ENCODE measurements at regions not wholly inside any gene's neighbourhood (a gene's known extent, or its start where the extent isn't known, plus 50 kb on each side); places are given as distances from the start of the nearest gene placed in this dataset.

DNA sequence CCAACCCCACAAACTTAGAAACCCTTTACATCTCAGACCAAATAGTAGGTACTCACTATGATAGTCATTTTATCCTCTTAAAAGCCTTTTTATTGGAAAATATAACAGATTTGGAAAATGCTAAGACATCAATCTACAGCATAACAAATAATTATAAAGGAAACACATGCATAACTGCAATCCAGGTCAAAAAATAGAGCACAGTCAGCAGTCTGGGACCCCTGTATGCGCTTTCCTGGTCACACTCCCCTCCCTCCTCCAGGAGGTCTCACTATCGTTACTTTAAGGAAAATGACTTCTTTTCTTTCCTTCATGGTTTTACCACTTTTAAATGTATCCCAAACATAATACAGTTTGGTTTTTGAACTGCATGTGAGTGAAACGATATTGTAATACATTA lies 90.5 kb upstream of the CCDC150 start:
- no peaks in the 10 kb centered on the region for H3K9me3 ChIP-seq (ENCODE audit: control insufficient read depth in 1 of 2, insufficient read depth in 1 of 2, low read depth in 1 of 2, low read length in 2 of 2)
- no TSS peak for BruUV-seq (replicated peaks)
- ATAC-seq: no peak
- H2AFZ ChIP-seq (ENCODE audit: low read depth, low read length, poor library complexity, severe bottlenecking): no peak overlapping the region
- no peaks in the 10 kb centered on the region for H3K79me2 ChIP-seq (ENCODE audit: insufficient read depth, low read length)
- ChIA-PET POLR2A (no interaction called here), RAD21 (ENCODE audit: low non-redundant PET in 1 of 2, low total read pairs in 2 of 2, uncharacterized antibody in 2 of 2, unreplicated experiment in 2 of 2) (no interaction called here), CTCF (no interaction called here)
- TF ChIP-seq, protein P1, sequence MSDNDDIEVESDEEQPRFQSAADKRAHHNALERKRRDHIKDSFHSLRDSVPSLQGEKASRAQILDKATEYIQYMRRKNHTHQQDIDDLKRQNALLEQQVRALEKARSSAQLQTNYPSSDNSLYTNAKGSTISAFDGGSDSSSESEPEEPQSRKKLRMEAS (IDR thresholded peaks at IDR 0.05): no peak
- TF ChIP-seq EZH2 (IDR thresholded peaks at IDR 0.05) (no peak), ZNF274 (IDR thresholded peaks at IDR 0.05; ENCODE audit: low read depth, low read length) (no peak), EZH2phosphoT487 (IDR thresholded peaks at IDR 0.05; ENCODE audit: borderline replicate concordance) (no peak), FOSL1 (IDR thresholded peaks at IDR 0.05; ENCODE audit: low read depth) (no peak), RAD21 (IDR thresholded peaks at IDR 0.05; ENCODE audit: low read depth) (no peak)
- TF ChIP-seq, protein P2, sequence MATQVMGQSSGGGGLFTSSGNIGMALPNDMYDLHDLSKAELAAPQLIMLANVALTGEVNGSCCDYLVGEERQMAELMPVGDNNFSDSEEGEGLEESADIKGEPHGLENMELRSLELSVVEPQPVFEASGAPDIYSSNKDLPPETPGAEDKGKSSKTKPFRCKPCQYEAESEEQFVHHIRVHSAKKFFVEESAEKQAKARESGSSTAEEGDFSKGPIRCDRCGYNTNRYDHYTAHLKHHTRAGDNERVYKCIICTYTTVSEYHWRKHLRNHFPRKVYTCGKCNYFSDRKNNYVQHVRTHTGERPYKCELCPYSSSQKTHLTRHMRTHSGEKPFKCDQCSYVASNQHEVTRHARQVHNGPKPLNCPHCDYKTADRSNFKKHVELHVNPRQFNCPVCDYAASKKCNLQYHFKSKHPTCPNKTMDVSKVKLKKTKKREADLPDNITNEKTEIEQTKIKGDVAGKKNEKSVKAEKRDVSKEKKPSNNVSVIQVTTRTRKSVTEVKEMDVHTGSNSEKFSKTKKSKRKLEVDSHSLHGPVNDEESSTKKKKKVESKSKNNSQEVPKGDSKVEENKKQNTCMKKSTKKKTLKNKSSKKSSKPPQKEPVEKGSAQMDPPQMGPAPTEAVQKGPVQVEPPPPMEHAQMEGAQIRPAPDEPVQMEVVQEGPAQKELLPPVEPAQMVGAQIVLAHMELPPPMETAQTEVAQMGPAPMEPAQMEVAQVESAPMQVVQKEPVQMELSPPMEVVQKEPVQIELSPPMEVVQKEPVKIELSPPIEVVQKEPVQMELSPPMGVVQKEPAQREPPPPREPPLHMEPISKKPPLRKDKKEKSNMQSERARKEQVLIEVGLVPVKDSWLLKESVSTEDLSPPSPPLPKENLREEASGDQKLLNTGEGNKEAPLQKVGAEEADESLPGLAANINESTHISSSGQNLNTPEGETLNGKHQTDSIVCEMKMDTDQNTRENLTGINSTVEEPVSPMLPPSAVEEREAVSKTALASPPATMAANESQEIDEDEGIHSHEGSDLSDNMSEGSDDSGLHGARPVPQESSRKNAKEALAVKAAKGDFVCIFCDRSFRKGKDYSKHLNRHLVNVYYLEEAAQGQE (IDR thresholded peaks at IDR 0.05; ENCODE audit: low read depth): no peak
- H3K27me3 ChIP-seq (ENCODE audit: insufficient read depth, low read length): no peaks in the 10 kb centered on the region
- no peak for DNase-seq (ENCODE audit: low read depth, low spot score)
- no peak overlapping the region for H3K9ac ChIP-seq (ENCODE audit: low read length)
- H3K4me1 ChIP-seq (ENCODE audit: control insufficient read depth in 1 of 2, insufficient read depth in 2 of 2, low read length in 2 of 2): no peaks in the 10 kb centered on the region
- H3K36me3 ChIP-seq (ENCODE audit: control insufficient read depth in 1 of 2, insufficient read depth in 2 of 2, low read length in 2 of 2): no peaks in the 10 kb centered on the region
- no peaks in the 10 kb centered on the region for H3K9me2 ChIP-seq (ENCODE audit: insufficient read depth)
- H3K27ac ChIP-seq (ENCODE audit: low read depth, low read length): no peak overlapping the region
- no peaks in the 10 kb centered on the region for H4K20me1 ChIP-seq (ENCODE audit: insufficient read depth)
- intact Hi-C loops (cut with micrococcal nuclease): no loop called here
- H3K4me3 ChIP-seq (replicated peaks in 1 of 2; ENCODE audit: low read depth in 1 of 2, low read length in 2 of 2): no peak overlapping the region
- H3K4me2 ChIP-seq (ENCODE audit: low read length): no peak overlapping the region

DNA sequence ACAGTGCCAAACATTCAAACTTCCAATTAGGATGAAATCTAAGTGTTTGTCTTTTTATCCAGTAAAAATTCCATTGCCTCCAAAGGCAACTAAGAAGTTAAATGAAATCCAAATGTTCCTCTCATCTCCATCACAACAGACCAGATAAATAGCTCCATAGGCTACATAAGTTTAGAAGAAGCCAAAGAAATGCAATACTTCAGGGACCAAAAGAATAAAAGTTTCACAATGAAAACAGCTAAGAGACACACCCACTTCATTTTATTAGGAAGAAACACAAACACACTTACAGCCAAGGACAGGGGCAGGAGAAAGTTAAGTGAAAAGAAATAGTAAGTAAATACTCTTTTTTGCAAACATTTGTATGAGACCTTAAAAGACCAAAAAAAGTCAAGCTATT lies 88.5 kb upstream of the CCDC150 start:
- ChIA-PET RAD21 (ENCODE audit: low non-redundant PET in 1 of 2, low total read pairs in 2 of 2, uncharacterized antibody in 2 of 2, unreplicated experiment in 2 of 2) (no interaction called here), CTCF (no interaction called here), POLR2A (no interaction called here)
- intact Hi-C loops (cut with micrococcal nuclease): no loop called here
- no peak for DNase-seq (ENCODE audit: low read depth, low spot score)
- Histone ChIP-seq H3K36me3 (ENCODE audit: control insufficient read depth in 1 of 2, insufficient read depth in 2 of 2, low read length in 2 of 2) (no peaks in the 10 kb centered on the region), H3K79me2 (ENCODE audit: insufficient read depth, low read length) (no peaks in the 10 kb centered on the region), H3K4me2 (ENCODE audit: low read length) (no peak overlapping the region), H2AFZ (ENCODE audit: low read depth, low read length, poor library complexity, severe bottlenecking) (no peak overlapping the region), H3K9me2 (ENCODE audit: insufficient read depth) (no peaks in the 10 kb centered on the region), H3K27me3 (ENCODE audit: insufficient read depth, low read length) (no peaks in the 10 kb centered on the region), H4K20me1 (ENCODE audit: insufficient read depth) (no peaks in the 10 kb centered on the region), H3K4me1 (ENCODE audit: control insufficient read depth in 1 of 2, insufficient read depth in 2 of 2, low read length in 2 of 2) (no peaks in the 10 kb centered on the region), H3K27ac (ENCODE audit: low read depth, low read length) (no peak overlapping the region), H3K9ac (ENCODE audit: low read length) (no peak overlapping the region), H3K4me3 (replicated peaks in 1 of 2; ENCODE audit: low read depth in 1 of 2, low read length in 2 of 2) (no peak overlapping the region), H3K9me3 (ENCODE audit: control insufficient read depth in 1 of 2, insufficient read depth in 1 of 2, low read depth in 1 of 2, low read length in 2 of 2) (no peaks in the 10 kb centered on the region)
- no TSS peak for BruUV-seq (replicated peaks)
- ATAC-seq: no peak
- TF ChIP-seq ELF1 (IDR thresholded peaks at IDR 0.05; ENCODE audit: borderline replicate concordance, low read depth) (no peak), POLR2AphosphoS5 (IDR thresholded peaks at IDR 0.05; ENCODE audit: low read depth, low read length) (no peak), SRF (IDR thresholded peaks at IDR 0.05; ENCODE audit: low read depth) (no peak), EZH2phosphoT487 (IDR thresholded peaks at IDR 0.05; ENCODE audit: borderline replicate concordance) (no peak), EGR1 (IDR thresholded peaks at IDR 0.05; ENCODE audit: low read depth) (no peak), TCF7L2 (IDR thresholded peaks at IDR 0.05; ENCODE audit: borderline replicate concordance, extremely low read depth, insufficient read depth, insufficient read length) (no peak), EZH2 (IDR thresholded peaks at IDR 0.05) (no peak), JUND (IDR thresholded peaks at IDR 0.05) (no peak), POLR2A (IDR thresholded peaks at IDR 0.05; ENCODE audit: borderline replicate concordance, extremely low read depth, insufficient read depth, insufficient read length) (no peak)
- TF ChIP-seq, protein P3, sequence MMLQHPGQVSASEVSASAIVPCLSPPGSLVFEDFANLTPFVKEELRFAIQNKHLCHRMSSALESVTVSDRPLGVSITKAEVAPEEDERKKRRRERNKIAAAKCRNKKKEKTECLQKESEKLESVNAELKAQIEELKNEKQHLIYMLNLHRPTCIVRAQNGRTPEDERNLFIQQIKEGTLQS (IDR thresholded peaks at IDR 0.05): no peak
- TF ChIP-seq, protein P4, sequence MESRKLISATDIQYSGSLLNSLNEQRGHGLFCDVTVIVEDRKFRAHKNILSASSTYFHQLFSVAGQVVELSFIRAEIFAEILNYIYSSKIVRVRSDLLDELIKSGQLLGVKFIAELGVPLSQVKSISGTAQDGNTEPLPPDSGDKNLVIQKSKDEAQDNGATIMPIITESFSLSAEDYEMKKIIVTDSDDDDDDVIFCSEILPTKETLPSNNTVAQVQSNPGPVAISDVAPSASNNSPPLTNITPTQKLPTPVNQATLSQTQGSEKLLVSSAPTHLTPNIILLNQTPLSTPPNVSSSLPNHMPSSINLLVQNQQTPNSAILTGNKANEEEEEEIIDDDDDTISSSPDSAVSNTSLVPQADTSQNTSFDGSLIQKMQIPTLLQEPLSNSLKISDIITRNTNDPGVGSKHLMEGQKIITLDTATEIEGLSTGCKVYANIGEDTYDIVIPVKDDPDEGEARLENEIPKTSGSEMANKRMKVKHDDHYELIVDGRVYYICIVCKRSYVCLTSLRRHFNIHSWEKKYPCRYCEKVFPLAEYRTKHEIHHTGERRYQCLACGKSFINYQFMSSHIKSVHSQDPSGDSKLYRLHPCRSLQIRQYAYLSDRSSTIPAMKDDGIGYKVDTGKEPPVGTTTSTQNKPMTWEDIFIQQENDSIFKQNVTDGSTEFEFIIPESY (IDR thresholded peaks at IDR 0.05; ENCODE audit: extremely low read depth, insufficient replicate concordance, low read length): no peak

Data from HCT116 (cell line).